Testis (tissue), 2 donors: ENCODE measurements at regions not wholly inside any gene's neighbourhood (a gene's known extent, or its start where the extent isn't known, plus 50 kb on each side); places are given as distances from the start of the nearest gene placed in this dataset.

ENCODE experiments used
- CTCF ChIP-seq, 3 experiments: fragments of 450-650 bp in 2 of 3; fragments of 200-600 bp in 1 of 3; sonication (generic) in 1 of 3; IDR thresholded peaks; one replicate each; pipeline ENCODE4 v1.5.1; 2016 to 2019; ENCODE audit warnings: antibody characterized with exemption in 3 of 3, mild to moderate bottlenecking in 2 of 3, moderate library complexity in 1 of 3
- POLR2A ChIP-seq: fragments of 450-650 bp; IDR thresholded peaks from one replicate; pipeline ENCODE4 v1.6.1; 2017; ENCODE audit warnings: antibody characterized with exemption, mild to moderate bottlenecking, moderate library complexity

DNA sequence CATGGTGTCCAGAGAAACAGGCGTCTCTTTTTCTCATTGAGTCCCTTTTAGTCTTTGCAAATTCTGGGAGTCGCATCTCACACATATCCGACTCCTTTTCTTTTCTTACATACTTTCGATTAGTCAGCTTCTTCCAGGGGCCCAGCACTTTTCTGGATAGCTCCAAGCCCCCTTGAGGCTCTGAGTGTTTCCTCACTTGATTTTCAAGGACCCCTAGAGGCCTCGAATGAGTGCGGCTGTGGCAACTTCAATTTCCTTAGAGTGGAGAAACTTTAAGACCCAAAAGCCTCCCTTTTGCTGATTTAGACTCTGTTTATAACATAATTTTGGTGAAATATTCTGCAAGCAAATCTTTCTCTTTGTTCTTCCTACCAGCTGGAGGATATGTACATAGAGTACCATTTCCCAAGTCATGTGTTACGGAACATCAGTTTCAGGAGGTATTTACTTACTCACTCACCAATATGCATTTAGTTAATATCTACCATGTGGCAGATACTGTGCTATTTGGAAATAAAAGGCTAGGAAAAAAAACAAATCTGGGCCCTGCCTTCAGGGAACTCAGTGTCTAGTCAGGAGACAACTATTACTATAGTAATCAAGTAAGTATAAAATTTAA, 555.2 kb downstream of the REEP3 start:
- TF ChIP-seq CTCF (IDR thresholded peaks at IDR 0.05) (no peak), POLR2A (no peak)
